GM12872 (cell line): ENCODE measurements at regions not wholly inside any gene's neighbourhood (a gene's known extent, or its start where the extent isn't known, plus 50 kb on each side); places are given as distances from the start of the nearest gene placed in this dataset.

ENCODE experiments used
- TF ChIP-seq, protein P1 (sequence below): IDR thresholded peaks from 3 replicates; pipeline ENCODE4 v1.5.1; 2011; ENCODE audit warnings: low read depth, mild to moderate bottlenecking, low read length, moderate library complexity; ENCODE audit not compliant: insufficient read depth

DNA sequence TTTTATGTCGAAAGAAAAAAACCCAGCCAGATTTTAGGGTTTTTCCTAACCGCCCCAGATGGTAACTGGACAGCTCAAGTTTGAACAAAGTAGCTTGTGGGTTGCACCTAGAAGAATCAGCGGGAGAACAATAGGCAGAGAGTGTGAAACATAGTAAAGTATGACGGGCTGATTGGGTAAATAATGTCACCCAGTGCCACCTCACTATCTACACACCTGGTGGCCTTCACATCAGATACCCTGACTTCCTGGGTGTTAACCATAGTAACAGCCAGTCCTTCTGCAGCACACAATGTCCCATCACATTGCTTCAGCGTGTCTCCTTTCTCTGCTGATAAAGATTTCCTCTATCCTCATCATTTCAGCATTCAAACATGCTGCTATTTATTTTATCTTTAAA lies 159.1 kb upstream of the HS3ST1 start:
- TF ChIP-seq, protein P1, sequence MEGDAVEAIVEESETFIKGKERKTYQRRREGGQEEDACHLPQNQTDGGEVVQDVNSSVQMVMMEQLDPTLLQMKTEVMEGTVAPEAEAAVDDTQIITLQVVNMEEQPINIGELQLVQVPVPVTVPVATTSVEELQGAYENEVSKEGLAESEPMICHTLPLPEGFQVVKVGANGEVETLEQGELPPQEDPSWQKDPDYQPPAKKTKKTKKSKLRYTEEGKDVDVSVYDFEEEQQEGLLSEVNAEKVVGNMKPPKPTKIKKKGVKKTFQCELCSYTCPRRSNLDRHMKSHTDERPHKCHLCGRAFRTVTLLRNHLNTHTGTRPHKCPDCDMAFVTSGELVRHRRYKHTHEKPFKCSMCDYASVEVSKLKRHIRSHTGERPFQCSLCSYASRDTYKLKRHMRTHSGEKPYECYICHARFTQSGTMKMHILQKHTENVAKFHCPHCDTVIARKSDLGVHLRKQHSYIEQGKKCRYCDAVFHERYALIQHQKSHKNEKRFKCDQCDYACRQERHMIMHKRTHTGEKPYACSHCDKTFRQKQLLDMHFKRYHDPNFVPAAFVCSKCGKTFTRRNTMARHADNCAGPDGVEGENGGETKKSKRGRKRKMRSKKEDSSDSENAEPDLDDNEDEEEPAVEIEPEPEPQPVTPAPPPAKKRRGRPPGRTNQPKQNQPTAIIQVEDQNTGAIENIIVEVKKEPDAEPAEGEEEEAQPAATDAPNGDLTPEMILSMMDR, result no peak

DNA sequence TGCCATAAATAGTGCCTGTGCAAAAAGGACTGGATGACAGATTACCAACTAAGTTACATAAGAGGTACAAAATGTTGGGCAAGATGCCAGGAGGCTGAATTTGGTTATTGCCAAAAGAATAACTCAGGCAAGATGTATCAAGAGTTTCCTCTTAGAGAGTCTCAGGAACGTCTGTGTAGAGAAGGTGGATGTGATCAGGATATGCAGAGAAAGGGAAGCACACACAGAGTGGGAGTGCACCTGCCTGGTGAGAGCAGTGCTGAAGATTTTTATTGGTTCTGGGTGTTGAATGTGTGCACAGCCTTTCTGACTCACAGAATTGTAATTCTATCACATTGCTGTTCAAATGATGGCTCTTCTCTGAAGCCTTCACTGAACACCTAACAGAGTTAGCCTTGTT lies 156.8 kb upstream of the HS3ST1 start:
- TF ChIP-seq, protein P1, result no peak

DNA sequence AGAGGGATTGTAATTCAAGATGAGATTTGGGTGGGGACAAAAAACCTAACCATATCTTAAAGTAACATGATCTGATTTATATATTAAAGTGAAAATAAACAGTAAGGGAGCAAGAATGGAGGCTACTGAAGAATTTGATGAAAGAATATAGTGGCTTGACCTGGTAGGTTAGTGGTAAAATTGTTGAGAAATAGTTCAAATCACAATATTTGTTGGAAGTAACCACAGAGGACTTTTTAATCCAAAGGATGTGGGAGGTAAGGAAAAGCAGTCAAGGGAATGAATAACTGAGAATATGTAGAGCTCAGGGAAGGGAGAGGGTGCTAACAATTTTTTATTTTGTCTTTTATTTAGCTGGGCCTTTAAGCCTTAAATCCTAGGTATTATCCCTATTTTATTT lies 139.8 kb upstream of the HS3ST1 start:
- TF ChIP-seq, protein P1, result no peak

DNA sequence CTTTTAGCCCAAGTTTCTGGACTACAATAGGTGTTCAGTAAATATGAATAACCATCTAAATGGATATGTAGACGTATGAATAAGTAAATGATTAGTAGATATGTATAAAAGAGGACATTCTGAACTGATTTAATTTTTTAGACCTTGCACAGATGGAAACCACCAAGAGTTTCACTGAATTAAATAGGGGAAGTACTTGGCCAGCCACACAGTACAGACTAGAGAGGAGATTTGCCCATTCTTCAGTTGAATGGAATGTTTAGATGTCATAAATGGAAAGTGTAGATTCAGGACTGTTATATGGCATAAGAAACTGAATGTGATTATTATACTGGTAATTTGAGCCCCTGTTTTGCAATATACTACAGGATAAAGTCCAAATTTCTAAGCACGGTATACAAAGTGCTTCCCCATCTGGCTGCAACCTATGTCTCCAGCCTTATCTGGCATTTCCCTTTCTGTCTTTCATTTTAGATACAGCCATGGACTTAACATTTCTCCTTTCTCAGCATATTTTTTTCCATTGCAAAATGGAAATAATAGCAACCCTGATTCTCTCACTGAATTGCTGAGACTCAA lies 137.8 kb upstream of the HS3ST1 start:
- TF ChIP-seq, protein P1, result no peak

DNA sequence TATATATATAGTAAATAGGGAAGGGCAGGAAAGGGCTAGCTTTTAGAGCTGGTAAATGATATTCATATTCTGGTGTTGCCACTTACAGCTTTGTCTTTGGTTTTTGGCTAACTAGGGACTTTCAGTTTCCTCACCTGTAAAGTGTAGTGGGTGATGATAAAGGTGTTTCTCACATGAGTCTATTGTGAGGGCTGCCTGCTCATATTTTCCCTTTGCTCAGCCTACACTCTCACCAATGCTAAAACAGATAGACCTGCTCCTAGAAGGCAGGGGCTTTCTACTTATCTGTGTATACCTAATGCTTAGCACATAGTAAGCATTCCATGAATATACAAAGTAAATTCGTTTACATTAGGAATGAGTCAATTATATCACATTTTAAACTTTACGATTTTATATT lies 137.2 kb upstream of the HS3ST1 start:
- TF ChIP-seq, protein P1, result no peak

DNA sequence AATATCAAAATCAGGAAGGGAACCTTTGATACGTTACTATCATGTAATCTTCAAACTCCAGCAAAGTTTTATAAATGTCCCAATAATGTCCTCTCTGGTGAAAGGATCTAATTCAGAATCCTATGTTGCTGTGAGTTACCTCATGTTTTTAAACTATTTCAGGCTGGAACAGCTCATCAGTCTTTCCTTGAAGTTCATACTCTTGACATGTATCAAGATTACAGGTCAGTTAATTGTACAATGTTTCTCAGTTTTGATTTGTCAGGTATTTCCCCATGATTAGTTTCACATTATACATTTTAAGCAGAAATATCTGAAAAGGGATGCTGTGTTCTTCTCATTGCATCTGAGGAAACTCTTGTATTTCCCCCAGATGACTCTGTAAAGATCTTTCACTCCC lies 136.5 kb upstream of the HS3ST1 start:
- TF ChIP-seq, protein P1, result no peak

DNA sequence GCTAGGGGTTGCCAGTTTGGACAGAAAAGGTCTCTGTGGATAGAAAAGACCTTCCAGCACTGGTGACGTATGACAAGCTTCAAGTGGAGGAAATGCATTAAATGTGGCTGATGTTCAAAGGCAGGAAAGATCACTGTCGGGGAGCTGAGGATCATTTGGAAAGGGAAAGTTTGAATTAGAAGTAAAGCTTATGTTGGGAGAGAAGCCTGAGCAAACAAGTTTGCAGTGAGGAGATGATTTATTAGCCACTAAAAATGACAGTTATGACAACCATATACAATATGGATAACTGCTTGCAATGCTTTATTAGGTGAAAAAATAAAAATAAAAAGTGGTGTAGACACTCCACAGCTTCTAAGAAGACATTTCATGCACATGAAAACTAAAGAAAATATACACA lies 135.3 kb upstream of the HS3ST1 start:
- TF ChIP-seq, protein P1, result no peak
